HepG2 (cell line): ENCODE measurements at regions not wholly inside any gene's neighbourhood (a gene's known extent, or its start where the extent isn't known, plus 50 kb on each side); places are given as distances from the start of the nearest gene placed in this dataset.

ENCODE experiments used
- ATAC-seq: fragments of 200-7000 bp; cut with Tn5 transposase; 3 replicates; pipeline ENCODE4 v1.9.1; 2020; ENCODE audit warnings: mild to moderate bottlenecking, moderate library complexity
- BruUV-seq: library from RNA; stranded (reverse); fragments of 400-500 nt; replicated peaks from 2 replicates; lab custom pipeline; 2021; lab: Mats Ljungman, UMichigan
- CTCF ChIA-PET: fragments of 300-600 bp; formaldehyde crosslinking; extraction: SDS; loops from one replicate; lab custom pipeline; 2021; ENCODE audit warnings: low total read pairs, inconsistent platforms, low intra/inter-chr PET ratio; lab: Yijun Ruan, JAX
- POLR2A ChIA-PET: fragments of 350-600 bp; sonication (Branson Sonifier 250); formaldehyde crosslinking; loops from one replicate; lab custom pipeline; 2020; ENCODE audit warnings: antibody characterized with exemption, inconsistent platforms; lab: Yijun Ruan, JAX
- DNase-seq: peaks from one replicate; pipeline ENCODE4 v3.0.0-alpha.2; 2015; ENCODE audit warnings: low spot score
- FAIRE-seq: peaks from 3 replicates; lab custom pipeline; 2011; peaks lifted over from hg19 to GRCh38; lab: Jason Lieb, UNC
- H2AFZ ChIP-seq: one replicate; pipeline ENCODE4 v1.6.1; 2011; ENCODE audit warnings: low read length, inconsistent platforms
- H3K27ac ChIP-seq: fragments of 300-600 bp; 3 replicates; pipeline ENCODE4 v1.8.0; 2011; ENCODE audit warnings: mixed run types, mild to moderate bottlenecking, mixed read lengths, low read length, inconsistent platforms; ENCODE audit not compliant: insufficient read depth; ENCODE audit errors: extremely low read length
- H3K27me3 ChIP-seq, 2 experiments: fragments of 200-600 bp in 1 of 2; 2 replicates in 1 of 2; 3 replicates in 1 of 2; pipeline versions ENCODE4 v1.6.0 to v1.8.0; 2011; ENCODE audit warnings: low read length in 2 of 2, mild to moderate bottlenecking in 2 of 2, moderate library complexity in 2 of 2, inconsistent platforms in 1 of 2; ENCODE audit not compliant: insufficient read depth in 2 of 2, control insufficient read depth in 1 of 2
- H3K36me3 ChIP-seq, 2 experiments: fragments of 200-600 bp in 1 of 2; replicated peaks in 1 of 2; 2 replicates in 1 of 2; 3 replicates in 1 of 2; pipeline versions ENCODE4 v1.5.1 to v1.8.0; 2011; ENCODE audit warnings: low read length in 2 of 2, inconsistent platforms in 1 of 2; ENCODE audit not compliant: insufficient read depth in 2 of 2, control insufficient read depth in 1 of 2
- H3K4me1 ChIP-seq: 2 replicates; pipeline ENCODE4 v1.5.1; 2012; ENCODE audit warnings: low read length, inconsistent platforms; ENCODE audit not compliant: insufficient read depth
- H3K4me2 ChIP-seq: 2 replicates; pipeline ENCODE4 v1.6.0; 2011; ENCODE audit warnings: low read depth, low read length, inconsistent platforms
- H3K4me3 ChIP-seq, 3 experiments: fragments of 200-600 bp in 1 of 3; sonication (generic), shearing (Covaris generic) in 1 of 3; replicated peaks in 1 of 3; 2 replicates each; pipeline ENCODE4 v1.5.1; 2011 to 2016; ENCODE audit warnings: low read length in 3 of 3, inconsistent platforms in 2 of 3, low read depth in 2 of 3, mild to moderate bottlenecking in 2 of 3, control low read depth in 1 of 3, mixed read lengths in 1 of 3; ENCODE audit not compliant: insufficient read depth in 1 of 3
- H3K79me2 ChIP-seq: one replicate; pipeline ENCODE4 v1.6.1; 2011; ENCODE audit warnings: low read length, inconsistent platforms; ENCODE audit not compliant: insufficient read depth
- H3K9ac ChIP-seq: 2 replicates; pipeline ENCODE4 v1.6.0; 2011; ENCODE audit warnings: mild to moderate bottlenecking, low read depth, low read length, inconsistent platforms; ENCODE audit not compliant: insufficient read depth
- H3K9me3 ChIP-seq: 2 replicates; pipeline ENCODE4 v1.5.1; 2012; ENCODE audit warnings: mild to moderate bottlenecking, low read length
- H4K20me1 ChIP-seq: 2 replicates; pipeline ENCODE4 v1.6.0; 2011; ENCODE audit warnings: inconsistent platforms, mild to moderate bottlenecking, low read length, moderate library complexity; ENCODE audit not compliant: insufficient read depth
- ELF1 ChIP-seq: sonication (generic); formaldehyde crosslinking; IDR thresholded peaks from 2 replicates; pipeline ENCODE4 v1.4.0; 2020; ENCODE audit warnings: missing genetic modification reagents
- MTF1 ChIP-seq: sonication (generic); formaldehyde crosslinking; IDR thresholded peaks from 2 replicates; pipeline ENCODE4 v1.5.0; 2020; ENCODE audit warnings: missing genetic modification reagents
- POLR2G ChIP-seq: fragments of 200-400 bp; formaldehyde crosslinking; IDR thresholded peaks from 2 replicates; pipeline ENCODE4 v1.6.1; 2018; ENCODE audit warnings: mild to moderate bottlenecking, low read depth, low read length, moderate library complexity
- SMAD9 ChIP-seq: sonication (generic); formaldehyde crosslinking; IDR thresholded peaks from 2 replicates; pipeline ENCODE4 v1.5.1; 2020; ENCODE audit warnings: mild to moderate bottlenecking, missing genetic modification reagents
- TARDBP ChIP-seq: sonication (generic); formaldehyde crosslinking; IDR thresholded peaks from 2 replicates; pipeline ENCODE4 v1.8.0; 2022; ENCODE audit warnings: mild to moderate bottlenecking, missing genetic modification reagents
- TMF1 ChIP-seq: sonication (generic); formaldehyde crosslinking; IDR thresholded peaks from 2 replicates; pipeline ENCODE4 v1.8.1; 2022; ENCODE audit warnings: low read depth, missing genetic modification reagents
- ZNF34 ChIP-seq: sonication (generic); formaldehyde crosslinking; IDR thresholded peaks from 2 replicates; pipeline ENCODE4 v1.4.0; 2020; ENCODE audit warnings: mild to moderate bottlenecking, missing genetic modification reagents, borderline replicate concordance
- ZSCAN9 ChIP-seq: IDR thresholded peaks from 2 replicates; pipeline ENCODE4 v1.6.1; 2016; ENCODE audit warnings: borderline replicate concordance
- WGBS: methylation state at CpG from one replicate; pipeline ENCODE4 v1.1.6; 2017; ENCODE audit warnings: low lambda C conversion rate; 5-methylcytosine and 5-hydroxymethylcytosine counted together
- in situ Hi-C: cut with HindIII; loops from 2 replicates; pipeline ENCODE4 v1.10.0; 2017; ENCODE audit warnings: low pct_unique_long_range_greater_than_20kb; ENCODE audit not compliant: extremely low pct_ligation_motif_present
- intact Hi-C: fragments of 100-400 bp; cut with micrococcal nuclease; formaldehyde crosslinking; loops from one replicate; pipeline ENCODE4 v1.10.0; 2022; ENCODE audit not compliant: unreplicated experiment
- TF ChIP-seq, protein P1 (sequence below): sonication (generic); formaldehyde crosslinking; IDR thresholded peaks from 2 replicates; pipeline ENCODE4 v1.4.0; 2020; ENCODE audit warnings: missing genetic modification reagents, borderline replicate concordance
- TF ChIP-seq, protein P2 (sequence below): sonication (generic); formaldehyde crosslinking; IDR thresholded peaks from 2 replicates; pipeline ENCODE4 v1.5.0; 2020; ENCODE audit warnings: mild to moderate bottlenecking, missing genetic modification reagents

DNA sequence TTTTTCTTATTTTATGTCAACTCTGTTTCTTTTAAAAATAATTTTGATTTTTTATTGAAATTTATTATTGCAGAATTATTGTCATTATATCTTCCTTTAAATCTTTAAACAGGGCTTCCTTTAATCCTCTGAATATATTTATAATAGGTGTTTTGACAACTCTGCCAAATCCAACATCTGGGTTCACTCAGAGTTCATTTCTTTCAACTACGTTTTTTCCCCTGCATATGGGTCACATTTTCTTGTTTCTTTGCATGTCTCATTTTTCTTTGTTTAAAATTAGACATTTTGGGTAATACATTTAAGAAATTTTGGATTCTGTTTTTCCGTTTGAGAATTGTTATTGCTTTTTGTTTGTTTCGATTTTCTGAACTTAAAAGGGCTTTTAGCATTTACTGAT is 655.1 kb upstream of the CITED2 start:
- CTCF ChIA-PET: no interaction called here

More for the DNA sequence above, 655.1 kb upstream of the CITED2 start:
- no peak for FAIRE-seq
- peaks cover 29% of the 10 kb centered on the region; the same call in 1 of the 2 replicates for H3K9me3 ChIP-seq
- in situ Hi-C loops: no loop called here
- POLR2A ChIA-PET: no interaction called here
- no peaks in the 10 kb centered on the region for H3K36me3 ChIP-seq
- TF ChIP-seq ZSCAN9 (CRISPR knock-in tag) (no peak), TARDBP (CRISPR knock-in tag) (no peak), TMF1 (CRISPR knock-in tag) (no peak), ZNF34 (CRISPR knock-in tag) (no peak), ELF1 (CRISPR knock-in tag) (no peak), POLR2G (no peak), SMAD9 (CRISPR knock-in tag) (no peak), MTF1 (no peak)
- TF ChIP-seq, protein P1, sequence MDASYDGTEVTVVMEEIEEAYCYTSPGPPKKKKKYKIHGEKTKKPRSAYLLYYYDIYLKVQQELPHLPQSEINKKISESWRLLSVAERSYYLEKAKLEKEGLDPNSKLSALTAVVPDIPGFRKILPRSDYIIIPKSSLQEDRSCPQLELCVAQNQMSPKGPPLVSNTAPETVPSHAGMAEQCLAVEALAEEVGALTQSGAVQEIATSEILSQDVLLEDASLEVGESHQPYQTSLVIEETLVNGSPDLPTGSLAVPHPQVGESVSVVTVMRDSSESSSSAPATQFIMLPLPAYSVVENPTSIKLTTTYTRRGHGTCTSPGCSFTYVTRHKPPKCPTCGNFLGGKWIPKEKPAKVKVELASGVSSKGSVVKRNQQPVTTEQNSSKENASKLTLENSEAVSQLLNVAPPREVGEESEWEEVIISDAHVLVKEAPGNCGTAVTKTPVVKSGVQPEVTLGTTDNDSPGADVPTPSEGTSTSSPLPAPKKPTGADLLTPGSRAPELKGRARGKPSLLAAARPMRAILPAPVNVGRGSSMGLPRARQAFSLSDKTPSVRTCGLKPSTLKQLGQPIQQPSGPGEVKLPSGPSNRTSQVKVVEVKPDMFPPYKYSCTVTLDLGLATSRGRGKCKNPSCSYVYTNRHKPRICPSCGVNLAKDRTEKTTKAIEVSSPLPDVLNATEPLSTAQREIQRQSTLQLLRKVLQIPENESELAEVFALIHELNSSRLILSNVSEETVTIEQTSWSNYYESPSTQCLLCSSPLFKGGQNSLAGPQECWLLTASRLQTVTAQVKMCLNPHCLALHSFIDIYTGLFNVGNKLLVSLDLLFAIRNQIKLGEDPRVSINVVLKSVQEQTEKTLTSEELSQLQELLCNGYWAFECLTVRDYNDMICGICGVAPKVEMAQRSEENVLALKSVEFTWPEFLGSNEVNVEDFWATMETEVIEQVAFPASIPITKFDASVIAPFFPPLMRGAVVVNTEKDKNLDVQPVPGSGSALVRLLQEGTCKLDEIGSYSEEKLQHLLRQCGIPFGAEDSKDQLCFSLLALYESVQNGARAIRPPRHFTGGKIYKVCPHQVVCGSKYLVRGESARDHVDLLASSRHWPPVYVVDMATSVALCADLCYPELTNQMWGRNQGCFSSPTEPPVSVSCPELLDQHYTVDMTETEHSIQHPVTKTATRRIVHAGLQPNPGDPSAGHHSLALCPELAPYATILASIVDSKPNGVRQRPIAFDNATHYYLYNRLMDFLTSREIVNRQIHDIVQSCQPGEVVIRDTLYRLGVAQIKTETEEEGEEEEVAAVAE (CRISPR knock-in tag): no peak
- TF ChIP-seq, protein P2, sequence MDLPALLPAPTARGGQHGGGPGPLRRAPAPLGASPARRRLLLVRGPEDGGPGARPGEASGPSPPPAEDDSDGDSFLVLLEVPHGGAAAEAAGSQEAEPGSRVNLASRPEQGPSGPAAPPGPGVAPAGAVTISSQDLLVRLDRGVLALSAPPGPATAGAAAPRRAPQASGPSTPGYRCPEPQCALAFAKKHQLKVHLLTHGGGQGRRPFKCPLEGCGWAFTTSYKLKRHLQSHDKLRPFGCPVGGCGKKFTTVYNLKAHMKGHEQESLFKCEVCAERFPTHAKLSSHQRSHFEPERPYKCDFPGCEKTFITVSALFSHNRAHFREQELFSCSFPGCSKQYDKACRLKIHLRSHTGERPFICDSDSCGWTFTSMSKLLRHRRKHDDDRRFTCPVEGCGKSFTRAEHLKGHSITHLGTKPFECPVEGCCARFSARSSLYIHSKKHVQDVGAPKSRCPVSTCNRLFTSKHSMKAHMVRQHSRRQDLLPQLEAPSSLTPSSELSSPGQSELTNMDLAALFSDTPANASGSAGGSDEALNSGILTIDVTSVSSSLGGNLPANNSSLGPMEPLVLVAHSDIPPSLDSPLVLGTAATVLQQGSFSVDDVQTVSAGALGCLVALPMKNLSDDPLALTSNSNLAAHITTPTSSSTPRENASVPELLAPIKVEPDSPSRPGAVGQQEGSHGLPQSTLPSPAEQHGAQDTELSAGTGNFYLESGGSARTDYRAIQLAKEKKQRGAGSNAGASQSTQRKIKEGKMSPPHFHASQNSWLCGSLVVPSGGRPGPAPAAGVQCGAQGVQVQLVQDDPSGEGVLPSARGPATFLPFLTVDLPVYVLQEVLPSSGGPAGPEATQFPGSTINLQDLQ: no peak
- H3K79me2 ChIP-seq: no peaks in the 10 kb centered on the region
- no peak overlapping the region for H3K27ac ChIP-seq
- no peaks in the 10 kb centered on the region for H3K4me1 ChIP-seq
- 4% methylated on average over 3 of the region's 3 CpGs for WGBS
- DNase-seq: no peak
- ATAC-seq: no peak
- no peak overlapping the region for H3K4me3 ChIP-seq
- H3K9ac ChIP-seq: no peak overlapping the region
- intact Hi-C loops: no loop called here
- no TSS peak for BruUV-seq
- no peaks in the 10 kb centered on the region for H4K20me1 ChIP-seq
- H3K27me3 ChIP-seq: no peaks in the 10 kb centered on the region
- no peak overlapping the region for H2AFZ ChIP-seq
- no peak overlapping the region for H3K4me2 ChIP-seq
